SU-DHL-6 (cell line): ENCODE measurements at regions not wholly inside any gene's neighbourhood (a gene's known extent, or its start where the extent isn't known, plus 50 kb on each side); places are given as distances from the start of the nearest gene placed in this dataset.

Experiments used
- H2AFZ ChIP-seq: fragments of 200-600 bp; sonication (generic); 2 replicates; pipeline ENCODE4 v1.6.1; 2014; ENCODE audit warnings: low read depth, mild to moderate bottlenecking, moderate library complexity, mixed read lengths, antibody characterized with exemption, low read length; ENCODE audit not compliant: severe bottlenecking
- H3F3A ChIP-seq: fragments of 200-600 bp; shearing (Covaris generic); 2 replicates; pipeline ENCODE4 v1.6.0; 2016; ENCODE audit warnings: antibody characterized with exemption, mild to moderate bottlenecking; ENCODE audit not compliant: insufficient read depth
- H3K27ac ChIP-seq: fragments of 200-600 bp; sonication (generic); 2 replicates; pipeline ENCODE4 v1.5.1; 2016; ENCODE audit warnings: low read depth, mild to moderate bottlenecking, low read length, moderate library complexity, mixed read lengths
- H3K27me3 ChIP-seq: fragments of 200-600 bp; sonication (generic), shearing (Covaris generic); 2 replicates; pipeline ENCODE4 v1.6.0; 2014; ENCODE audit warnings: mild to moderate bottlenecking, low read length
- H3K36me3 ChIP-seq: fragments of 200-600 bp; sonication (generic); 2 replicates; pipeline ENCODE4 v1.6.1; 2014; ENCODE audit warnings: mild to moderate bottlenecking, low read length, mixed read lengths
- H3K4me2 ChIP-seq: fragments of 300-600, 200-600 bp; shearing (Covaris generic), sonication (generic); 2 replicates; pipeline ENCODE4 v1.6.0; 2014; ENCODE audit warnings: low read length, low read depth, mild to moderate bottlenecking; ENCODE audit not compliant: poor library complexity, severe bottlenecking
- H3K4me3 ChIP-seq: fragments of 200-600 bp; sonication (generic); 2 replicates; pipeline ENCODE4 v1.5.1; 2014; ENCODE audit warnings: antibody characterized with exemption, low read length, mild to moderate bottlenecking, mixed read lengths; ENCODE audit not compliant: insufficient read depth, poor library complexity, severe bottlenecking
- H3K79me2 ChIP-seq: fragments of 200-600 bp; sonication (generic); 2 replicates; pipeline ENCODE4 v1.6.1; 2014; ENCODE audit warnings: mild to moderate bottlenecking, low read length, moderate library complexity; ENCODE audit not compliant: insufficient read depth
- H3K9ac ChIP-seq: fragments of 200-600 bp; sonication (generic); 2 replicates; pipeline ENCODE4 v1.7.0; 2014; ENCODE audit warnings: mild to moderate bottlenecking, low read length
- H3K9me2 ChIP-seq: fragments of 200-600 bp; sonication (generic); replicated peaks from 2 replicates; pipeline ENCODE4 v1.6.1; 2014; ENCODE audit warnings: low read length; ENCODE audit not compliant: insufficient read depth
- H3K9me3 ChIP-seq: fragments of 200-600 bp; sonication (generic); 2 replicates; pipeline ENCODE4 v1.6.1; 2014; ENCODE audit warnings: low read length, mixed read lengths; ENCODE audit not compliant: insufficient read depth
- H4K20me1 ChIP-seq: fragments of 200-600 bp; sonication (generic); 2 replicates; pipeline ENCODE4 v1.6.1; 2014; ENCODE audit warnings: low read depth, mild to moderate bottlenecking, antibody characterized with exemption, low read length, moderate library complexity, mixed read lengths
- CTCF ChIP-seq: fragments of 200-600 bp; sonication (generic); IDR thresholded peaks from one replicate; pipeline ENCODE4 v1.5.1; 2017; ENCODE audit warnings: antibody characterized with exemption, mild to moderate bottlenecking, low read length, moderate library complexity; ENCODE audit not compliant: insufficient read depth, poor library complexity, severe bottlenecking
- EZH2phosphoT487 ChIP-seq: fragments of 200-600 bp; sonication (generic), shearing (Covaris generic); conservative IDR thresholded peaks from 2 replicates; pipeline ENCODE4 v1.6.1; 2018; ENCODE audit warnings: mild to moderate bottlenecking, antibody characterized with exemption, low read length, moderate library complexity, mixed read lengths

GRCh38 chr11:115674937-115675544 lies 170.8 kb upstream of the CADM1 start:
- Histone ChIP-seq H3K4me2 (no peak overlapping the region), H2AFZ (no peak overlapping the region), H4K20me1 (no peaks in the 10 kb centered on the region), H3K9ac (no peak overlapping the region), H3K9me2 (no peaks in the 10 kb centered on the region), H3K4me3 (no peak overlapping the region), H3F3A (no peaks in the 10 kb centered on the region), H3K27me3 (no peaks in the 10 kb centered on the region), H3K36me3 (no peaks in the 10 kb centered on the region), H3K79me2 (no peaks in the 10 kb centered on the region), H3K27ac (no peak overlapping the region), H3K9me3 (no peaks in the 10 kb centered on the region)
- TF ChIP-seq CTCF = no peak
- TF ChIP-seq EZH2phosphoT487 = no peak

GRCh38 chr11:115674176-115674936 lies 170.1 kb upstream of the CADM1 start:
- no peaks in the 10 kb centered on the region for H4K20me1 ChIP-seq
- H3K4me3 ChIP-seq = no peak overlapping the region
- H3F3A ChIP-seq = no peaks in the 10 kb centered on the region
- H3K79me2 ChIP-seq = no peaks in the 10 kb centered on the region
- H3K9me3 ChIP-seq = no peaks in the 10 kb centered on the region
- TF ChIP-seq CTCF (no peak), EZH2phosphoT487 (no peak)
- no peaks in the 10 kb centered on the region for H3K36me3 ChIP-seq
- no peak overlapping the region for H3K4me2 ChIP-seq
- H3K27me3 ChIP-seq = no peaks in the 10 kb centered on the region
- H2AFZ ChIP-seq = no peak overlapping the region
- no peak overlapping the region for H3K27ac ChIP-seq
- H3K9ac ChIP-seq = no peak overlapping the region
- H3K9me2 ChIP-seq = no peaks in the 10 kb centered on the region

- Histone ChIP-seq H3K27ac (no peak overlapping the region), H3K36me3 (no peaks in the 10 kb centered on the region), H3K4me2 (no peak overlapping the region), H3F3A (no peaks in the 10 kb centered on the region), H3K79me2 (no peaks in the 10 kb centered on the region), H3K9ac (no peak overlapping the region), H2AFZ (no peak overlapping the region), H3K4me3 (no peak overlapping the region), H4K20me1 (no peaks in the 10 kb centered on the region), H3K9me3 (no peaks in the 10 kb centered on the region), H3K9me2 (no peaks in the 10 kb centered on the region), H3K27me3 (no peaks in the 10 kb centered on the region)
- no peak for TF ChIP-seq EZH2phosphoT487
- TF ChIP-seq CTCF = no peak
Measured at GRCh38 chr11:115673720-115674119, 169.5 kb upstream of the CADM1 start.
